Activated CD8-positive, alpha-beta memory T cell treated with anti-CD3 and anti-CD28 coated beads, Interleukin-2, amount 50 U/mL, for 24 hours (primary cell): ENCODE measurements at regions not wholly inside any gene's neighbourhood (a gene's known extent, or its start where the extent isn't known, plus 50 kb on each side); places are given as distances from the start of the nearest gene placed in this dataset.

Experiments used
- DNase-seq: peaks from one replicate; pipeline ENCODE4 v3.0.0-alpha.2; 2020; ENCODE audit errors: extremely low read depth

DNA sequence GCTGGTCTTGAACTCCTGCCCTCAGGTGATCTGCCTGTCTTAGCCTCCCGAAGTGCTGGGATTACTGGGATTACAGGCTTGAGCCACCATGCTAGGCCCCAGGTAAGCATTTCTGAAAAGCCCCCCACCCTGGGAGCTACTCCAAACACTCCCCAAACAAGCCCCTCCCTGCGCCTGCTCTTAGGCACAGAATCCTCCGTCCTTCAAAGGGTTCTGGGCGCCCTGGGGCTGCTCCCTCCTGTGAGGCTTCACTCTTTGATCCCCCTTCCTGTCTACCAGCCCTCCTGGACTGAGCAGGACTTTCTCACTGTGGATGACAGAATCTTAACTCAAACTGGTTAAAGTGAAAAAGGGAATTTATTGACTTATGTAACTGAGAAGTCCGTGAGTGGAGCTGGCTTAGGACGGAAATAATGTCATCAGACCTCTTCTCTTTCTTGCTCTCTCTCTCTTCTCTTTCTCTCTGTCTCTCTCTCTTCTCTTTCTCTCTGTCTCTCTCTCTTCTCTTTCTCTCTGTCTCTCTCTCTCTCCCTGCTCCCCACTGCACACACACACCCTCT is 66.9 kb upstream of the CLMN start:
- no peak for DNase-seq

DNA sequence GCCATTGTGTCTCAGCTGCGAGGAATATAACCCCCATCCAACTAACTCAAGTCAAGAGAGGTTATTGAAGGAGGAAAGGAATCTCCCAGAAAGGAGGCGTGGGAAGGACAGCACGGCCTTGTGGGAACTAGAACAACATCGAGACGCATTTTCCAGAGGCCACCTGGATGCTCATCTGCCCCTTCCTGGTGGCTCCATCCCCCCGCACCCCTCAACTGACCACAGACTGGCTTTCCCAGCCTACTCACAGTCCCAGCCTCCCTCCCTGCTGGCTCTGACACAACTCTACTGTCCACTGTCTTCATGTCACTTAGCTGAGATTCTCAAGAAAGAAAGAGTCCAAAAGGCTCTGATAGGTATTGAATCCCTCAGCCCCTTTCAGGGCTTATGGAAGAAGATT is 66.0 kb upstream of the CLMN start:
- DNase-seq = no peak

DNA sequence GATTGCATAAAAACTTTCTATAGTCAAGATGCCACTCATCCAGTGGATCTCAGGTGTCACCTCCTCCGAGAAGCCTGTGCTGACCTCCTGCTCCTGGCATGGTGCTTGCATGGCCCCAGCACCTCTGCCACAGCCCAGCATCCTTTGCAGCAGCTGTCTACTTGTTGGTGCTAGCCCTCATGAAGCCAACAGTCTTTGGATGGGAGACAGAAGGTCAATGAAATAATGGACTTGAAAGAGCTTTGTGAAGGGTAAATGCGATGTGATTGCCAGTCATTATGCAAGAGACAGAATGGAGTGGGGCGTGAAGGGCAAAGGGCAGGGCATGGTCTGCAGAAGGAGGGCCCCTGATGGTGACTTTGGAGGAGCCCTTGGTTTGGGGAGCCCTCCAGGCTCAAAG is 63.0 kb upstream of the CLMN start:
- no peak for DNase-seq

DNA sequence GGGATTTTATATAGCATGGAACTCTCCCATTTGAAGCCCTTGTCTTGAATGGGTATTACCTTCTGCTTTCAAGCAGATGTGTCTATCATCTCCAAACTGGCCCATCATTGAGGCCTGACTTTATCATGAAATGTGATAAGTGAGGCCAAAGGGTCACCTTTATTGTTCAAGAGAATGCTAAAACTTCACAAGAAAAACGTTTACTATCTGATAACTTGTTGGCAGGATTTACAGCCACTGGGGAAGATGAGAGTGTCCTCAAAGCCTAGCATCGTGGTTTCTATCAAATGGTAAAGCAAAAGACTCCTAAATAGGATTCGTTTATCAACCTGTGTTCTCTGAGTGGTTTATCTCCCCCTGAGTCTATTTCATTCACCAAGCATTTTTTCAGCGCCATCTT is 62.0 kb upstream of the CLMN start:
- DNase-seq = no peak

DNA sequence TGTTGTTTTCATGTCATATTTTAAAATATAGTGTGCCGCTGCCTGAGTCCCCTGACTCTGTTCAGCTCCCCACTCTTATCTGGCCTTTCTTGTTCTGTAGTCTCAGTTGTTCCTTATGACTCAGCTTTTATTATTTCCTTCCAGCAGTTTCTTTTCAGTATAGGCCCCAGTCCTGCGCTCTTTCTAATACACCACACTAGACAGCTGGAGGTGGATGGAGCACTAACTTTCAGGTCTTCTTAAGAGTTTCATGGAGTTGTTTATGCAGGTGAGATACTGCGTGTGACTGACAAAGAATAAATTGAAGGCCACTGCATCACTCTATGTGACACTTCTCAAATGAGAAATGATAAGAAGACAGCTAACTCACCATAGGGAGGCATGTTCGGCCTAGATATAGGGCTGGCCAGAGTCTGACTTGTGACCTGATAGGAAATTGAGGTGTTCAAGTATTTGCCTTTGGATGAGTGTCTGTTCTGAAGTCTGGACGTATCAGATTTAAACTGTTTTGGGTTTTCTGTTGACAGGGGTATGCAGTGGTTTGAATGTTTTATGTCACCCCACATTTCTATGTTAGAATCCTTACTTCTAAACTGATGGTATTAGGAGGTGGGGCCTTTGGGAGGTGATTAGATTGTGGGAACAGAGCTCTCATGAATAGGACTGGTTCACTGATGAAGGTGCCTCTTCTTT is 60.8 kb upstream of the CLMN start:
- DNase-seq = no peak

DNA sequence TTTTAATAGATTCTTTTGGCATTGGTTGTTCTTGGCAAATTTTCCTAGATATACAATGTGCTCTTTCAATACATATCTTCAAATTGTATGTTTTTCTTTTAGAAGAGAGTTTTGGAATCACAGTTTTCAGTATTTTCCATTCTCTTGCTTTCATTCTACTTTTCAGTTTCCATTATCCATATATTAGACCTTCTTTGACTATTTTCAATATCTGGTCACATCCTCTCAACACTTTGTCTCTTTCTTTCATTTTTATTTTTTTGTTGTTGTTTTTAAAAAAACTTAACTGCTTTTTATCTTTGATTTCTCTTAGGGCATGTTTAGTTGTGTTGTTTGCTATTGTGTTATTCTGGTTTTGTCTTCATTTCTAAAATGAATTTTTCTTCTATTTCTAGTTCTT is 59.9 kb upstream of the CLMN start:
- DNase-seq = no peak

DNA sequence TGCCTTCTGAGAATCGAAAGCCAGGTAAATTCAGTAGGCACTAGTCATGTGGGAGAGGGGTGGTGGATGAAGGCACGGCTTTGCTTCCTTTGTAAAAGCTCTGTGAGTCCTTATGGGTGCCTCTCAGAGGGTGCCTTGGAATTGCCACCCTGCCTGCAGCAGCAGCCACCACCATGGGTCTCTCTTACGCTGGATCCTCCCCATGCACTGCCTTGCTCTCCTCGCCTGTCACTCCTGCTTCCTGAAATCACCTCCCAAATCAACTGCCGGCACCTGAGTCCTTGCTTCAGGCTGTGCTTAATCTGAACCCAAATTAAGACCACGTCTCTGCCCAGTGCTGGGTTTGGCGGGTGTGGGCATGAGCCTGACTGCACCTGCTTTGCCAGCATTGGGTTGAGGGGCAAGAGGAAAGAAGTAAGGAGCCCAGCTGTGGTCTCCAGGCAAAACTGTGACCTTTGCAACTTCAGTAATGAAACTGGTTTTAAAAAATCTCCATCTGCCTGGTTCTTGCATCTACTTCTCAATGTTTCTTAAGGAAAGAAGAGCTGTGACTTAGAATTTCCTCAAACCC is 55.9 kb upstream of the CLMN start:
- no peak for DNase-seq

DNA sequence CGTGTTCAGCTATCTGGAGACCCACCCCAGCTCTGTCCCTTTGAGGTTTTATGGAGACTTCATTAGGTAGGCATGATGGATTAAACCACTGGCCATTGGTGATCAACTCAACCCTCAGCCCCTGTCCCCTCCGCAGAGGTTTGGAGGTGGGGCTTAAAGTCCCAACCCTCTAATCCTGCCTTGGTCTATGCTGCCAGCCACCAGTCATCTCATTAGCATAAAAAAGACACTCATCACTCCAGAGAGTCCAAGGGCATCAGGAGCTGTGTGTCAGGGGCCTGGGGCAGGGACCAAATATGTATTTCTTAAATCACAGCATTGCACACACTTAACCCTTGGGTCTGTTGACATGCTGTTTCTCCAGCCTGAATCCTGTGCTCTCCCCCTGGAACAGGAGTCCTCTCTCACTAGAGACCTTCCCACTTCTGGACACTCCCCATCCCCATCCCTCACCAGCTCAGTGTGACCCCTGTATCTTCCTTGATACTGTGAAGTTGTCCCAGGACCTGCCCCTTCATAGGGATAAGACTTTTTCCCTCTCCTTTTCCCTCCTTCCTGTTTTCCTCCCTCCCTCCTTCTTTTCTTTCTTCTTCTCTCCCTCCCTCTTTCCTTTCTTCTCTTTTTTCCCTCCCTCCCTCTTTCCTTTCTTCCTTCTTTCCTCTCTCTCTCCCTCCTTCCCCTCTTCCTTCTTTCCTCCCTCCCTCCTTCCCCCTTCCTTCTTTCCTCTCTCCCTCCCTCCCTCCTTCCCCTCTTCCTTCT is 54.7 kb upstream of the CLMN start:
- DNase-seq = no peak

DNA sequence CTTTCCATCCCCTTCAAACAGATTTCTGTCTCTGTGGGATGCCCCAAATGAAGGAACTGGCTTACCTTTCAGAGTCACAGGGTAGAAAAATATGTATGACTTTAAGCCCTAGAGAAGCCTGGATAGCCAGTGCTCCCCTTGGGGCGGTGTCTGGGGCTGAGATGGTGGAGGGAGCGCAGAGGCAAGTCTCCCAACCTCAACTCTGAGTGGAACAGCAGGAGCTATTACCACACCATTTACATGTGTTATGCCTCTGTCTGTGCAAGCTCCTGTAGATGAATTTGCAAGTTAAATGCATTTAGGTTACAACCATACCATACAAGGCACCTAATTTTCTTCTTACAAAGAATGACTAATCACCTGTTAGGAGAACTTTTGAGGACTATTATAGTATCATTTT is 50.4 kb upstream of the CLMN start:
- no peak for DNase-seq
